Omental fat pad (tissue), 3 donors: ENCODE measurements at regions not wholly inside any gene's neighbourhood (a gene's known extent, or its start where the extent isn't known, plus 50 kb on each side); places are given as distances from the start of the nearest gene placed in this dataset.
"Not testable (repeated sequence)": the region's sequence is repeated elsewhere in the genome, so short reads cannot be mapped to it uniquely, and the experiment has no call there.

Experiments
- ATAC-seq: fragments of 150-250 bp; one replicate; pipeline ENCODE4 v1.9.1; 2016; ENCODE audit warnings: mild to moderate bottlenecking, moderate library complexity; ENCODE audit not compliant: low FRiP score
- DNase-seq: peaks from one replicate; pipeline ENCODE4 v3.0.0-alpha.2; 2019; ENCODE audit warnings: low spot score
- CTCF ChIP-seq, 3 donors: fragments of 450-650 bp; IDR thresholded peaks; one replicate each; pipeline ENCODE4 v1.5.1; 2016 to 2017; ENCODE audit warnings: antibody characterized with exemption in 3 of 3, mild to moderate bottlenecking in 3 of 3, moderate library complexity in 2 of 3

GRCh38 chr17:22303865-22304264 lies 611.5 kb downstream of the KCNJ18 start:
- ATAC-seq, result no peak

DNA sequence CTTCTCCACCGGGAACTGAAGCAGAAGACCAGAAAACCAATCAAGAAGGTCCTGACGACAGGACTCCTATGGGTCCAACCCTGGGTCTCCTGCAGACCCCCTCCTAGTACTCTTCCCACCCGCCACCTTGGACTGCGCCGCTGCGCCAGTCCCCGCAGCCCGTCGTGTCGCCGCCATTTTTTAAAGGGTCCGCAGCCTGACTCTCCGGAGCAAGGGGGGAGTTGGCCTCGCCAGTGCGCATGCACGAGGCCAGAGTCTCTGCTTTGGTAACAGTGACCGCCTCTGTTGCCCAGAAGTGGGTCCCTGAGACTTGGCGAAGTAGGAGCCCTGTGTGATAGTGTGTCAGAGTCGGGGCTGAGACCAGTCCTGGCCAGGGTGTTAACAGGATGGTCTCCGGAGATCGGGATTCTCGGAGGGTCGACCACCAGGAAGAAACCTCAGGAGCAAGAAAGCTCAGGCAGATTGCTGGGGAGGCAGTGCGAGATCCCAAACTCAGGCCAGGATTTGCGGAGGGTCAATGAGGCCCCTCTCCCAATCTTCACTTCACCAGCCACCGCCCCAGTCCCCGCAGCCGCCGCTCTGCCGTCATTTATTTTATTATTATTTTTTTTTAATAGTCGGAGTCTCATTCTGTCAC lies 612.5 kb downstream of the KCNJ18 start:
- no peak for TF ChIP-seq CTCF (IDR thresholded peaks at IDR 0.05)
- ATAC-seq (no peak), DNase-seq (no peak)

More at GRCh38 chr17:22303865-22304264, 611.5 kb downstream of the KCNJ18 start:
- DNase-seq, result no peak
- no peak for TF ChIP-seq CTCF (IDR thresholded peaks at IDR 0.05)

DNA sequence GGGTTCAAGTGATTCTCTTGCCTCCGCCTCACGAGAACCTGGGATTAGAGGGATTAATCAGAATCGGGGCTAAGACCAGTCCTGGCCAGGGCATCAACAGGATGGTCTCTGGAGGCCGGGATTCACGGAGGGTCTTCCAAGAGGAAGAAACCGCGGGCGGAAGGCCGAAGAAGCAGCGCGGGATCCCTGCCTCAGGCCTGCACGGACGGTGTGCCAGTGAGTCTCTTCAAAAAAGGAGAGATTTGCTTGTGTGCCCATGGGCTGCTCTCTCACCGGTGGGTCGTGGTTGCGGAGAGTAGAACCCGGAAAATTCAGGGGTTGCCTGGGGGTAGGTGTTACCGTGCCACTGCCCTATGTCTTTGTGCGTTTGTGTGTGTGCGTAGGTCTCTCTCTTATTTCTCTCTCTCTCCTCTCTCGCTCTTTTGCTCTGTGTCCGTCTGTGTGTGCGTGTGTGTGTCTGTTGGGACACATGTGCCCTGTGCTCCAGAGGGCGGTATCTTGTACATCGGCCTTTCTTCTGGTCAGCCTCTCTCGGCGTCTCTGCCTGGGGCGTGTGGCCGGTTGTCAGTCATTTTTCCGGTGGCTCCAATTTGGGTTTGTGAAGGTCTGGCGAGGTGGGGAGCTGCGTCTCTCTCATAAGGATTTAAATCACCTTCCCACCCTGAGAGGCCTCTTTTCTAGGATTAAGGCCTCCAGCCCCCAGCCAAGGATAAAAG lies 613.2 kb downstream of the KCNJ18 start:
- no peak for TF ChIP-seq CTCF (IDR thresholded peaks at IDR 0.05)
- DNase-seq, result no peak
- ATAC-seq, result no peak

- not testable (repeated sequence) for ATAC-seq
Measured at GRCh38 chr17:22310292-22310691, 618.0 kb downstream of the KCNJ18 start.

DNA sequence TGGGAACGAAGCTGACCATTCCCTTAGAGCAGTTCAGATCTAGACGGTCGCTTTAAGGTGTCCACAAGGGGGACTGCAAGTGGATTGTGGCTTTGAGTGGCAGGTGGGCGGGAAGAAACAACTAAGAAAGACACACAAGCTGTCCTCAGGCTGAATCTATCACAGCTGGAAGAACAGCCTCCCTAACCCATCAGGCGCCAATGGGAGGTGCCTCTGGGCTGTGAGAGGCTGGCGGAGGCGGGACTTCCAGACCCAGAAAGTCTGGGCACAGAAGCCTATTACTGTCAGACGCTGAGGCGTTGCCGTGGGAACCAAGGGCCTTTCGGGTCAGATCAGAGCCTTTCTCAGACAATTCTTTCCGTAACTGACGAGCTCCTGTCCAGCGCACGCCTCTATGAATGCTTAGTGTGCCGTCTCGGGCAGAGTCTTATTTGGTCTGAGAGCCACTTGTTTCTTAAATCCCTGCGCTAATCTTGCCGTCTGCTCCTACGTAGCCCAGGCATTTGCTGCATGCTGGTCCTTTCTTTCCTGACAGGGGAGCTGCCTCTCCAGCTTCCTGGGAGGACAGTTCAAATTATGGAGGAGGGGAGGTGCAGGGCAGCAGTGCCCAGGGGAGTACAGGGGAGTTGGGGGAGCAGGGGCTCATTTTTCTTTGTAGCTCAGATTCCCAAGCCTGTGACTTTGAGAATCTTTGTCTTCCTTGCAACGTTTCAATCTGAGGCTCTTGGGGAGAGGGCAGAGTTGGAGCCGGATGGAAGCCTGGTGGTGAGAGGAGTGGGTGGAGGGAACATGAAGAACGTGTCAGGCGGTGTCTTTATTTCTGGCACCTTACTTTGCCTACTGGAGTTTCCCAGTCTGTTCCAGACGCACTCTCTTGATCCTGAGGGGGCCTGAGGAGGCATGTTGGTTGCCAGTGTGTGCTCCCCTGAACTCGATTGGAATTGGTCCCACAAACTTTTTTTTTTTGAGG lies 618.7 kb downstream of the KCNJ18 start:
- no peak for TF ChIP-seq CTCF (IDR thresholded peaks at IDR 0.05)
- ATAC-seq (no peak), DNase-seq (no peak)

More at GRCh38 chr17:22310292-22310691, 618.0 kb downstream of the KCNJ18 start:
- not testable (repeated sequence) for DNase-seq

DNA sequence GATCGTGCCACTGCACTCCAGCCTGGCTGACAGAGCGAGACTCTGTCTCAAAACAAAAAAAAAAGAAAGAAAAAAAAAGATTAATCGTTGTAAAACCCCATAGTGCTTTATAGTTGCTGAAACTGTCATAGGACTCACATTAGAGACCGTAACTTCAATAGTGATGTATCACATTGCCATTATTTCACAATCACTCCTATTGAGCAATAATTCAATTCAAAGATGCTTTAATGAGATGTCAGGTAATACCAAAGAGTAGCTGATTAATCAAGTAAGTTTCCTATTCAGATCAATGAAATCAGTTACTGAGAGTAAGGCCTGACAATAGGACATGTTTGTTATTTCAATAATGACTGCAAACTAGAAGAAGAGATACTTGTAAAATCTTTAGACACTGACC lies 628.7 kb downstream of the KCNJ18 start:
- not testable (repeated sequence) for ATAC-seq

DNA sequence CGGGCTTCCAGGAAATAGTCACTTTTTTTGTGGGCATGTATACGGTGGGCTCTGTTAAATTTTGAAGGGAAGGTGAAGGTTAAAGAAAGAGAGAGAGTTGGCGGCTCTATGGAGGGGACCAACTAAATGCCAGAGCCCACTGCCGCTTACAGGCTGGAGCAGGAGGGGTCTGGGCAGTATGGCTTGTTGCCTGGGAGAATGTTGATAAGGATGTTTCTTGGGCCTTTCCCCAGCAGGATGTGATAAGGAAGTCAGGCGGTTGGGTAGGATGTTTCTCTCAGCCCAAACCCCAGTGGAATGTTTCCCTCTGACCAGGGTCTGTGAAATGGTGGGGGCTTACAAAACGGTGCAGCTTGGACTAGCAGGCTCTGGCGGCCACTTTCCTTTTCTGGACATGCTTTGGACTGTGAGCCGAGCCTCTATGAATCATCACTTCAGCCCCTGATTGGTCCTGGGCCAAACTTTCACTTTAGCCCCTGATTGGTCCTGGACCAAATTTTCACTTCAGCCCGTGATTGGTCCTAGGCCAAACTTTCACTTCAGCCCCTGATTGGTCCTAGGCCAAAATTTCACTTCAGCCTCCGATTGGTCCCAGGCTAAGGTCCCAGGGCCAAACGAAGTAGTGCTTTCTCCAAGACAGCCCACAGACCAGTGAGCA lies 630.7 kb downstream of the KCNJ18 start:
- not testable (repeated sequence) for DNase-seq

More for the DNA sequence above, 628.7 kb downstream of the KCNJ18 start:
- not testable (repeated sequence) for DNase-seq

GRCh38 chr17:22337467-22337866 lies 645.1 kb downstream of the KCNJ18 start:
- no peak for ATAC-seq
- no peak for DNase-seq
- TF ChIP-seq CTCF (IDR thresholded peaks at IDR 0.05), result no peak

More for the DNA sequence above, 630.7 kb downstream of the KCNJ18 start:
- not testable (repeated sequence) for ATAC-seq

DNA sequence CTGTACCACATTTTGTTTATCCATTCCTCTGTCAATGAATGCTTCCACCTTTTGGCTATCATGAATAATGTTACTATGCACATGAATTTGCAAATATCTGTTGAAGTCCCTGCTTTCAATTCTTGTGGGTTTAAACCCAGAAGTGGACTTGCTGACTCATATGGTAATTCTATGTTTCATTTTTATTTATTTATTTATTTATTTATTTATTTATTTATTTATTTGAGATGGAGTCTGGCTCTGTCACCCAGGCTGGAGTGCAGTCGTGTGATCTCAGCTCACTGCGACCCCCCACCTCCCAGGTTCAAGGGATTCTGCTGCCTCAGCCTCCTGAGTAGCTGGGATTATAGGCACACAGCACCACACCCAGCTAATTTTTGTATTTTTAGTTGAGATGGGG lies 664.3 kb downstream of the KCNJ18 start:
- DNase-seq, ATAC-seq: not testable (repeated sequence)

GRCh38 chr17:22370988-22371387 lies 678.7 kb downstream of the KCNJ18 start:
- DNase-seq, ATAC-seq: not testable (repeated sequence)
